WTC11 (cell line): ENCODE measurements at regions not wholly inside any gene's neighbourhood (a gene's known extent, or its start where the extent isn't known, plus 50 kb on each side); places are given as distances from the start of the nearest gene placed in this dataset.

Source experiments
- ATAC-seq: fragments of 200-7000 bp; cut with Tn5 transposase; 2 replicates; pipeline ENCODE4 v1.10.0; 2021; ENCODE audit warnings: mild to moderate bottlenecking, moderate library complexity
- CTCF ChIA-PET: fragments of 300-600 bp; sonication (Branson Sonifier 250); formaldehyde crosslinking; loops from one replicate; lab custom pipeline; 2021; ENCODE audit warnings: antibody characterized with exemption; lab: Charles Lee
- POLR2A ChIA-PET: fragments of 350-600 bp; sonication (Branson Sonifier 250); formaldehyde crosslinking; loops from one replicate; lab custom pipeline; 2021; ENCODE audit warnings: antibody characterized with exemption; lab: Charles Lee
- DNase-seq: peaks from one replicate; pipeline ENCODE4 v3.0.0; 2021; ENCODE audit warnings: low spot score
- H3K27ac Mint-ChIP-seq: 2 replicates; pipeline ENCODE4 v1.8.0; 2021; ENCODE audit warnings: mixed read lengths
- H3K27me3 Mint-ChIP-seq: 2 replicates; pipeline ENCODE4 v1.8.0; 2021; ENCODE audit warnings: low read depth, mild to moderate bottlenecking, moderate library complexity, mixed read lengths
- H3K36me3 Mint-ChIP-seq: 2 replicates; pipeline ENCODE4 v1.8.0; 2021; ENCODE audit warnings: mixed read lengths
- H3K4me1 Mint-ChIP-seq: 2 replicates; pipeline ENCODE4 v1.8.0; 2022; ENCODE audit warnings: mixed read lengths
- H3K4me3 Mint-ChIP-seq: 2 replicates; pipeline ENCODE4 v1.8.0; 2021; ENCODE audit warnings: mild to moderate bottlenecking, moderate library complexity, mixed read lengths
- H3K9me3 Mint-ChIP-seq: 2 replicates; pipeline ENCODE4 v1.8.0; 2021; ENCODE audit warnings: mixed read lengths
- ATF1 ChIP-seq: sonication (generic); formaldehyde crosslinking; IDR thresholded peaks from 2 replicates; pipeline ENCODE4 v1.8.1; 2023; ENCODE audit warnings: mild to moderate bottlenecking, moderate library complexity, missing genetic modification reagents
- CBFB ChIP-seq: sonication (generic); formaldehyde crosslinking; IDR thresholded peaks from 2 replicates; pipeline ENCODE4 v1.8.1; 2022; ENCODE audit warnings: mild to moderate bottlenecking, low read depth, missing genetic modification reagents
- EMX1 ChIP-seq: fragments of 250-450 bp; sonication (Bioruptor Pico); IDR thresholded peaks from 2 replicates; pipeline ENCODE4 v1.8.0; 2021; ENCODE audit warnings: mild to moderate bottlenecking
- ESRRA ChIP-seq: sonication (generic); formaldehyde crosslinking; IDR thresholded peaks from 2 replicates; pipeline ENCODE4 v1.8.1; 2022; ENCODE audit warnings: mild to moderate bottlenecking, missing genetic modification reagents, borderline replicate concordance
- FOXJ3 ChIP-seq: sonication (generic); formaldehyde crosslinking; IDR thresholded peaks from 2 replicates; pipeline ENCODE4 v1.9.0; 2021; ENCODE audit warnings: missing genetic modification reagents, mild to moderate bottlenecking, borderline replicate concordance
- HMGA2 ChIP-seq: fragments of 250-450 bp; sonication (Bioruptor Pico); IDR thresholded peaks from 2 replicates; pipeline ENCODE4 v1.4.0; 2021; ENCODE audit warnings: mild to moderate bottlenecking, moderate library complexity
- NFATC4 ChIP-seq: fragments of 250-450 bp; sonication (Bioruptor Pico); IDR thresholded peaks from 2 replicates; pipeline ENCODE4 v1.9.0; 2021; ENCODE audit warnings: mild to moderate bottlenecking
- NFYB ChIP-seq: sonication (generic); formaldehyde crosslinking; conservative IDR thresholded peaks from 2 replicates; pipeline ENCODE4 v1.8.0; 2022; ENCODE audit warnings: low read depth, missing genetic modification reagents
- NR1H2 ChIP-seq: sonication (generic); formaldehyde crosslinking; IDR thresholded peaks from 2 replicates; pipeline ENCODE4 v1.9.0; 2021; ENCODE audit warnings: mild to moderate bottlenecking, moderate library complexity, missing genetic modification reagents
- RELA ChIP-seq: sonication (generic); formaldehyde crosslinking; IDR thresholded peaks from 2 replicates; pipeline ENCODE4 v1.8.1; 2022; ENCODE audit warnings: missing genetic modification reagents, mild to moderate bottlenecking, borderline replicate concordance
- SP1 ChIP-seq: sonication (generic); formaldehyde crosslinking; conservative IDR thresholded peaks from 2 replicates; pipeline ENCODE4 v1.8.1; 2022; ENCODE audit warnings: missing genetic modification reagents
- TEAD1 ChIP-seq: sonication (generic); formaldehyde crosslinking; IDR thresholded peaks from 2 replicates; pipeline ENCODE4 v1.8.0; 2022; ENCODE audit warnings: mild to moderate bottlenecking, missing genetic modification reagents
- ZNF396 ChIP-seq: fragments of 250-450 bp; sonication (Bioruptor Pico); IDR thresholded peaks from 2 replicates; pipeline ENCODE4 v1.8.0; 2021; ENCODE audit warnings: mild to moderate bottlenecking, moderate library complexity, borderline replicate concordance
- ZNF416 ChIP-seq: fragments of 250-450 bp; sonication (Bioruptor Pico); IDR thresholded peaks from 2 replicates; pipeline ENCODE4 v1.9.0; 2021; ENCODE audit warnings: mild to moderate bottlenecking, inconsistent platforms
- ZNF671 ChIP-seq: fragments of 250-450 bp; sonication (Bioruptor Pico); IDR thresholded peaks from 2 replicates; pipeline ENCODE4 v1.8.0; 2021; ENCODE audit warnings: mild to moderate bottlenecking
- TF ChIP-seq, protein P1 (sequence below): sonication (generic); formaldehyde crosslinking; IDR thresholded peaks from 2 replicates; pipeline ENCODE4 v1.8.1; 2023; ENCODE audit warnings: mild to moderate bottlenecking, moderate library complexity, missing genetic modification reagents
- TF ChIP-seq, protein P2 (sequence below): fragments of 200-600 bp; IDR thresholded peaks from 2 replicates; pipeline ENCODE4 v1.8.0; 2022; ENCODE audit warnings: antibody characterized with exemption
- TF ChIP-seq, protein P3 (sequence below): fragments of 250-450 bp; sonication (Bioruptor Pico); IDR thresholded peaks from 2 replicates; pipeline ENCODE4 v1.8.0; 2021; ENCODE audit warnings: mild to moderate bottlenecking
- TF ChIP-seq, protein P4 (sequence below): sonication (generic); formaldehyde crosslinking; IDR thresholded peaks from 2 replicates; pipeline ENCODE4 v1.8.1; 2023; ENCODE audit warnings: mild to moderate bottlenecking, missing genetic modification reagents, moderate library complexity
- TF ChIP-seq, protein P5 (sequence below): fragments of 250-450 bp; sonication (Bioruptor Pico); IDR thresholded peaks from 2 replicates; pipeline ENCODE4 v1.9.0; 2021; ENCODE audit warnings: mild to moderate bottlenecking, borderline replicate concordance

DNA sequence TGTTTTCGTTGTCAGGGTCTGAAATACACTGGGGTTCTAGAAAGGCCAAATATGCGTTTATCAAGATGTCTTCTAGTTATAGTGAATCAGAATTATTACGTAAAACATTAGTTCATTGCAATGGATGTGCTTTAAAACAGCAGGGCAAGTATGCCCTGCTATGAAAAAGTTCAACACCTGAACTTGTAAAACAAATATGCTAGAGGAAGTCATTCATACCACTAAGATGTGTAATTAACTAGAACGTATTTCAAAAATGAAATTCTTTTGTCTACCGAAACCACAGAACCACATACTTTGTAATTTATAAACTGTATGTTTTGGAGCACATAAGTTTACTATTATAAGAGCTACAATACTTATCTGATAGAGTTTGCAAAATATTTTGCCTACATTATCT lies 266.2 kb downstream of the KCTD12 start:
- Mint-ChIP-seq H3K4me1 (peaks cover 8% of the 10 kb centered on the region), H3K36me3 (peaks cover 12% of the 10 kb centered on the region), H3K27me3 (no peaks in the 10 kb centered on the region; the same call in 1 of the 2 replicates), H3K27ac (no peak overlapping the region), H3K4me3 (no peak overlapping the region), H3K9me3 (peaks cover 16% of the 10 kb centered on the region)
- POLR2A ChIA-PET: no interaction called here
- ATAC-seq: no peak
- no peak for TF ChIP-seq ATF1 (CRISPR knock-in tag)
- TF ChIP-seq EMX1: no peak
- no peak for TF ChIP-seq ZNF671
- no peak for TF ChIP-seq RELA (CRISPR knock-in tag)
- no peak for TF ChIP-seq SP1 (CRISPR knock-in tag)
- TF ChIP-seq, protein P1, sequence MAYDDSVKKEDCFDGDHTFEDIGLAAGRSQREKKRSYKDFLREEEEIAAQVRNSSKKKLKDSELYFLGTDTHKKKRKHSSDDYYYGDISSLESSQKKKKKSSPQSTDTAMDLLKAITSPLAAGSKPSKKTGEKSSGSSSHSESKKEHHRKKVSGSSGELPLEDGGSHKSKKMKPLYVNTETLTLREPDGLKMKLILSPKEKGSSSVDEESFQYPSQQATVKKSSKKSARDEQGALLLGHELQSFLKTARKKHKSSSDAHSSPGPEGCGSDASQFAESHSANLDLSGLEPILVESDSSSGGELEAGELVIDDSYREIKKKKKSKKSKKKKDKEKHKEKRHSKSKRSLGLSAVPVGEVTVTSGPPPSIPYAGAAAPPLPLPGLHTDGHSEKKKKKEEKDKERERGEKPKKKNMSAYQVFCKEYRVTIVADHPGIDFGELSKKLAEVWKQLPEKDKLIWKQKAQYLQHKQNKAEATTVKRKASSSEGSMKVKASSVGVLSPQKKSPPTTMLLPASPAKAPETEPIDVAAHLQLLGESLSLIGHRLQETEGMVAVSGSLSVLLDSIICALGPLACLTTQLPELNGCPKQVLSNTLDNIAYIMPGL (CRISPR knock-in tag): no peak
- TF ChIP-seq FOXJ3: no peak
- TF ChIP-seq NFYB (CRISPR knock-in tag): no peak
- TF ChIP-seq ZNF396 (CRISPR knock-in tag): no peak
- TF ChIP-seq CBFB (CRISPR knock-in tag): no peak
- TF ChIP-seq, protein P2, sequence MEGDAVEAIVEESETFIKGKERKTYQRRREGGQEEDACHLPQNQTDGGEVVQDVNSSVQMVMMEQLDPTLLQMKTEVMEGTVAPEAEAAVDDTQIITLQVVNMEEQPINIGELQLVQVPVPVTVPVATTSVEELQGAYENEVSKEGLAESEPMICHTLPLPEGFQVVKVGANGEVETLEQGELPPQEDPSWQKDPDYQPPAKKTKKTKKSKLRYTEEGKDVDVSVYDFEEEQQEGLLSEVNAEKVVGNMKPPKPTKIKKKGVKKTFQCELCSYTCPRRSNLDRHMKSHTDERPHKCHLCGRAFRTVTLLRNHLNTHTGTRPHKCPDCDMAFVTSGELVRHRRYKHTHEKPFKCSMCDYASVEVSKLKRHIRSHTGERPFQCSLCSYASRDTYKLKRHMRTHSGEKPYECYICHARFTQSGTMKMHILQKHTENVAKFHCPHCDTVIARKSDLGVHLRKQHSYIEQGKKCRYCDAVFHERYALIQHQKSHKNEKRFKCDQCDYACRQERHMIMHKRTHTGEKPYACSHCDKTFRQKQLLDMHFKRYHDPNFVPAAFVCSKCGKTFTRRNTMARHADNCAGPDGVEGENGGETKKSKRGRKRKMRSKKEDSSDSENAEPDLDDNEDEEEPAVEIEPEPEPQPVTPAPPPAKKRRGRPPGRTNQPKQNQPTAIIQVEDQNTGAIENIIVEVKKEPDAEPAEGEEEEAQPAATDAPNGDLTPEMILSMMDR: no peak
- TF ChIP-seq, protein P3, sequence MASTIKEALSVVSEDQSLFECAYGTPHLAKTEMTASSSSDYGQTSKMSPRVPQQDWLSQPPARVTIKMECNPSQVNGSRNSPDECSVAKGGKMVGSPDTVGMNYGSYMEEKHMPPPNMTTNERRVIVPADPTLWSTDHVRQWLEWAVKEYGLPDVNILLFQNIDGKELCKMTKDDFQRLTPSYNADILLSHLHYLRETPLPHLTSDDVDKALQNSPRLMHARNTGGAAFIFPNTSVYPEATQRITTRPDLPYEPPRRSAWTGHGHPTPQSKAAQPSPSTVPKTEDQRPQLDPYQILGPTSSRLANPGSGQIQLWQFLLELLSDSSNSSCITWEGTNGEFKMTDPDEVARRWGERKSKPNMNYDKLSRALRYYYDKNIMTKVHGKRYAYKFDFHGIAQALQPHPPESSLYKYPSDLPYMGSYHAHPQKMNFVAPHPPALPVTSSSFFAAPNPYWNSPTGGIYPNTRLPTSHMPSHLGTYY (CRISPR knock-in tag): no peak
- no peak for TF ChIP-seq HMGA2 (CRISPR knock-in tag)
- CTCF ChIA-PET: no interaction called here
- DNase-seq: no peak

DNA sequence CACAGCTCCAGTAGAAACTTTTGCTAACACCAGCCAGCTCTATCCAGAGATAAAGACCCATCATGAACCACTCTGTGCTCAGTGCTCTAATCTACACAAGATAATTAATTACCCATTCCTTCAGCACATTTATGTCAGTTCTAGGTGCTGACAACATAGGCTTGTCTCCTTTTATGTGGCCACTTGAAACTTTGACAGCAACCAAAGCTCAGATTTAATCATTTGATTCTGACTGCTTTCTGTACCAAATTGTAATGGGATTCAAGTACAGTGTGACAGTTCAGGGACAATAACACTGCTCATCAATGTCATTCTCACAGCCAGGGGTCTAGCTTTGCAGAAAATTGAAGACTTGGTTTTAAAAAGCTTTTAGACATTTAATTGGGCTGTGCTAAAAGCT lies 266.6 kb downstream of the KCTD12 start:
- peaks cover 8% of the 10 kb centered on the region for H3K4me1 Mint-ChIP-seq
- no peak for ATAC-seq
- TF ChIP-seq, protein P4, sequence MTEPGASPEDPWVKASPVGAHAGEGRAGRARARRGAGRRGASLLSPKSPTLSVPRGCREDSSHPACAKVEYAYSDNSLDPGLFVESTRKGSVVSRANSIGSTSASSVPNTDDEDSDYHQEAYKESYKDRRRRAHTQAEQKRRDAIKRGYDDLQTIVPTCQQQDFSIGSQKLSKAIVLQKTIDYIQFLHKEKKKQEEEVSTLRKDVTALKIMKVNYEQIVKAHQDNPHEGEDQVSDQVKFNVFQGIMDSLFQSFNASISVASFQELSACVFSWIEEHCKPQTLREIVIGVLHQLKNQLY (CRISPR knock-in tag): no peak
- TF ChIP-seq ZNF416 (CRISPR knock-in tag) (no peak), NR1H2 (CRISPR knock-in tag) (no peak), NFATC4 (no peak), ESRRA (CRISPR knock-in tag) (no peak), TEAD1 (CRISPR knock-in tag) (no peak)
- TF ChIP-seq, protein P5, sequence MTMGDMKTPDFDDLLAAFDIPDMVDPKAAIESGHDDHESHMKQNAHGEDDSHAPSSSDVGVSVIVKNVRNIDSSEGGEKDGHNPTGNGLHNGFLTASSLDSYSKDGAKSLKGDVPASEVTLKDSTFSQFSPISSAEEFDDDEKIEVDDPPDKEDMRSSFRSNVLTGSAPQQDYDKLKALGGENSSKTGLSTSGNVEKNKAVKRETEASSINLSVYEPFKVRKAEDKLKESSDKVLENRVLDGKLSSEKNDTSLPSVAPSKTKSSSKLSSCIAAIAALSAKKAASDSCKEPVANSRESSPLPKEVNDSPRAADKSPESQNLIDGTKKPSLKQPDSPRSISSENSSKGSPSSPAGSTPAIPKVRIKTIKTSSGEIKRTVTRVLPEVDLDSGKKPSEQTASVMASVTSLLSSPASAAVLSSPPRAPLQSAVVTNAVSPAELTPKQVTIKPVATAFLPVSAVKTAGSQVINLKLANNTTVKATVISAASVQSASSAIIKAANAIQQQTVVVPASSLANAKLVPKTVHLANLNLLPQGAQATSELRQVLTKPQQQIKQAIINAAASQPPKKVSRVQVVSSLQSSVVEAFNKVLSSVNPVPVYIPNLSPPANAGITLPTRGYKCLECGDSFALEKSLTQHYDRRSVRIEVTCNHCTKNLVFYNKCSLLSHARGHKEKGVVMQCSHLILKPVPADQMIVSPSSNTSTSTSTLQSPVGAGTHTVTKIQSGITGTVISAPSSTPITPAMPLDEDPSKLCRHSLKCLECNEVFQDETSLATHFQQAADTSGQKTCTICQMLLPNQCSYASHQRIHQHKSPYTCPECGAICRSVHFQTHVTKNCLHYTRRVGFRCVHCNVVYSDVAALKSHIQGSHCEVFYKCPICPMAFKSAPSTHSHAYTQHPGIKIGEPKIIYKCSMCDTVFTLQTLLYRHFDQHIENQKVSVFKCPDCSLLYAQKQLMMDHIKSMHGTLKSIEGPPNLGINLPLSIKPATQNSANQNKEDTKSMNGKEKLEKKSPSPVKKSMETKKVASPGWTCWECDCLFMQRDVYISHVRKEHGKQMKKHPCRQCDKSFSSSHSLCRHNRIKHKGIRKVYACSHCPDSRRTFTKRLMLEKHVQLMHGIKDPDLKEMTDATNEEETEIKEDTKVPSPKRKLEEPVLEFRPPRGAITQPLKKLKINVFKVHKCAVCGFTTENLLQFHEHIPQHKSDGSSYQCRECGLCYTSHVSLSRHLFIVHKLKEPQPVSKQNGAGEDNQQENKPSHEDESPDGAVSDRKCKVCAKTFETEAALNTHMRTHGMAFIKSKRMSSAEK (CRISPR knock-in tag): no peak
- peaks cover 12% of the 10 kb centered on the region for H3K36me3 Mint-ChIP-seq
- DNase-seq: no peak
- no peaks in the 10 kb centered on the region; the same call in 1 of the 2 replicates for H3K27me3 Mint-ChIP-seq
- H3K27ac Mint-ChIP-seq: no peak overlapping the region
- peaks cover 16% of the 10 kb centered on the region for H3K9me3 Mint-ChIP-seq
- ChIA-PET CTCF (no interaction called here), POLR2A (no interaction called here)
- H3K4me3 Mint-ChIP-seq: no peak overlapping the region
